ES-I3 (cell line): ENCODE measurements at regions not wholly inside any gene's neighbourhood (a gene's known extent, or its start where the extent isn't known, plus 50 kb on each side); places are given as distances from the start of the nearest gene placed in this dataset.
"Not testable (repeated sequence)": the region's sequence is repeated elsewhere in the genome, so short reads cannot be mapped to it uniquely, and the experiment has no call there.

Source experiments
- H3K36me3 ChIP-seq: 2 replicates; pipeline ENCODE4 v1.6.1; 2013; ENCODE audit warnings: mild to moderate bottlenecking, low read length, control low read depth, moderate library complexity; ENCODE audit not compliant: insufficient read depth
- H3K4me1 ChIP-seq: 2 replicates; pipeline ENCODE4 v1.6.1; 2013; ENCODE audit warnings: mild to moderate bottlenecking, control low read depth, low read length; ENCODE audit not compliant: insufficient read depth
- H3K9ac ChIP-seq: 2 replicates; pipeline ENCODE4 v1.6.1; 2013; ENCODE audit warnings: low read depth, mild to moderate bottlenecking, low read length, moderate library complexity
- H3K9me3 ChIP-seq: 2 replicates; pipeline ENCODE4 v1.6.1; 2013; ENCODE audit warnings: mild to moderate bottlenecking, low read length, moderate library complexity; ENCODE audit not compliant: control insufficient read depth, insufficient read depth

DNA sequence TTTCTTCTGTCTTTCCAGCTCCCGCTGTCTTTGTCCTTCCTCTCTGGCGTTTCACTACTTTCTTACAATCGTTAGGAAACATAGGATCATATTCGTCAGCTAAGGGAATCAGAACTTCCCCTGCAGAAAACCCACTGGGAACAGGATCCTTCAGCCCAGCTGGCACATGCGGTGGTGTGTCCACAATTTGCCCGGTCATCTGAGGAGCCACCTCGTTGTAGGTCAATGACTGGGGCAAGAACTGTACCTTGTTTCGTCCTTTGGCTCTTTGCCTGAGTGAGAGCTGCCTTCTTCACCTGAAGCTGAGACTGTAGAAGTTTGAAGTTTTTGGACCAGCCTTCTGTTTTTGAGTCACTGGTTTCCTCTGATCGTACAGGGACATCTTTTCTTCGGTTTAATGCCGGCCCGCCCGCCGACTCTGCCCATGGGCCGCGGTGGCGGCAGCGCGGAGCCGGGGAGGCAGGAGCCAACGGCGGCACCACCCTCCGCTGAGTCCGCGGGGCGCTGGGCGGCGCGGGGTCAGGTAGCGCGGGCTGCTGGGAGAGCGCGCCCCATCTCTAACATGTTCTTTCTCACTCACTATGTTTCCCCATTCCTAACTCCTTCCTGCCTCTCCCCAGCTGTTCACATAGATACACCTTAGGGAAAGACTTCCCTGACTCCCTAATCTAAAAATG is 214.1 kb upstream of the NANOGP8 start:
- Histone ChIP-seq H3K9me3 (no peaks in the 10 kb centered on the region), H3K4me1 (no peaks in the 10 kb centered on the region), H3K9ac (no peak overlapping the region), H3K36me3 (no peaks in the 10 kb centered on the region)

- Histone ChIP-seq H3K9ac (no peak overlapping the region), H3K9me3 (no peaks in the 10 kb centered on the region), H3K36me3 (no peaks in the 10 kb centered on the region), H3K4me1 (peaks cover 2% of the 10 kb centered on the region; the same call in 1 of the 2 replicates)
Observed at GRCh38 chr15:35298509-35298908, 213.4 kb upstream of the NANOGP8 start.

DNA sequence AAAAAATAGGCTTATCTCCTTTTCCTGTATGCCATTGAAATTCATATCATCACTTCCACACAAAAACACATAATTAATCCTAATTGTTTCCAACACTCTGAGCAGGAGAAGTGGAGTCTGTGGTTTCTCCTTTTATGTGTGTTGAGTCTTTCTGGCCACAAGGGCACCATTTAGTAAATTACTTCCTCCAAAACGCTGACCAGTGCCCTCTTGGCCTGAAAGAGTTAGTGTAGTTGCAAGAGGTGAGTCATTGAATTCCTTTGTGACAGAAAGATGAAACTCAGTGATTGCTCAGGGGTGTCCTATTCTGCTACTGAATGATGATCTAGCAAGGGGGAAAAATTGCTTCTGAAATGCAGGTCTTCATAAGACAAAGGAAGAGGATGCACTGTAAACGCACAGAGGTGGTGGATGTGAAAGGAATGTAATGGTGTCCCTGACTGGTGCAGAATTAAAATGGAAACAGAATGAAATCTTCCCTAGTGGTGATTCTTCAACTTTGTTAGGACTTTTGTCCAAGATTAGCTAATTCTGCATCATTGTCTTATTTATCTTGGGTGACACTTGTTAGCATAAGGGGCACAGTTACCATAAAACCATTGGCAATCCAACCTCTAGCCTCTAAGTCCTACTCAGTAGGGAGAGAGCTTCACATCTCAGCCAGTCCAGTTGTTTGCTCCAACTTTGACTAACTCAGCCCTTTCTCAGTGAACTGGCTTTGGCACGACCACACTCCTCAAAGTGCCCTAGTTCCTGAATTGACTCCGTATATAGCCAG is 208.4 kb upstream of the NANOGP8 start:
- Histone ChIP-seq H3K9me3 (no peaks in the 10 kb centered on the region), H3K4me1 (peaks cover 15% of the 10 kb centered on the region; the same call in 1 of the 2 replicates), H3K9ac (no peak overlapping the region), H3K36me3 (no peaks in the 10 kb centered on the region)

DNA sequence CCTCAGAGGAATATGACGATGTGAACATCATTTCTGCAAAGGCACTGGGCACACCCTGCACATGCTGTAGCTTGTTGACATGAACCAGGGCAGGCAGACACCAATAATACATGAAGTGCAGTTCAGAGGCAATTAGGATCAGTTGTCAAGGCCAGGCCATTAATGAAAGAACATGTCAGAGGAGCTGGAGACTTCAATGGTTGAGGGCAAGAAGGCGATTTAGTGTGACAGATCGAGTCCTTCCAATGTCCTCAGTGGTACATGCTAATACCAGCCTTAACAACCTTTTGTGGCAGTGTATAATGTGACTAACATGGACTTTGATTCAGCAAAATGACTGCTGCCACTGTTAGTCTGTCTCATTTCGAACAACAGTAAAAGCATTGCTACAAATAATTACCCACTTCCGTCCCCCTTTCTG is 205.2 kb upstream of the NANOGP8 start:
- H3K4me1 ChIP-seq: peaks cover 16% of the 10 kb centered on the region; the same call in 1 of the 2 replicates

DNA sequence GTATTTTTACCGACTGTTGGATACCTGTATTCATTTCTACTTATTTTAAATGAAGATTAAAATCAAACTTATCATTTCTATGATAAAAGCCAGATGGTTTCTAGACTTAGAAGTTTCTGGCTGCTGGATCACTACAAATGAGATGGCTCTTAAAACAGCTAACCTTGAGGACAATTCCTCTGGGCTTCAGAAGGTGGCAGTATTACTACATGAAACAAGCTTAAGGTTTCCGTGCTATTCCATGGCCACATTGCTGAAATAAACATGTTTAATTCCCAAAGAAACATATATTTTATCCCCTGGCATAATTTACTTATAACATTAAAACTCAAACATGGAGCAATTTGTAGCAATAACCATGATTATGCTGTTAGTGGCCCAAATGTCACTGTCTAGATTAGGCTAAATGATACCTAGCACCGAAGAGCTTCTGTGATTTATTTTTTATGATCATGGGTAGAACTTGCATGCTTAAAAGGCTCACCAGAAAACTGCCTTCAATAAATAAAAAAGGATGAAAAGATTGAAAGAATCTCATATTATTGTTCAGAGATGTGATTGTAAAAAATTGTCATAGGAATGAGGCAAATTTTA is 204.0 kb upstream of the NANOGP8 start:
- H3K9me3 ChIP-seq: no peaks in the 10 kb centered on the region
- H3K9ac ChIP-seq: no peak overlapping the region
- H3K36me3 ChIP-seq: no peaks in the 10 kb centered on the region
- H3K4me1 ChIP-seq: peaks cover 16% of the 10 kb centered on the region; the same call in 1 of the 2 replicates

More for the DNA sequence above, 205.2 kb upstream of the NANOGP8 start:
- Histone ChIP-seq H3K9me3 (no peaks in the 10 kb centered on the region), H3K9ac (no peak overlapping the region), H3K36me3 (no peaks in the 10 kb centered on the region)

DNA sequence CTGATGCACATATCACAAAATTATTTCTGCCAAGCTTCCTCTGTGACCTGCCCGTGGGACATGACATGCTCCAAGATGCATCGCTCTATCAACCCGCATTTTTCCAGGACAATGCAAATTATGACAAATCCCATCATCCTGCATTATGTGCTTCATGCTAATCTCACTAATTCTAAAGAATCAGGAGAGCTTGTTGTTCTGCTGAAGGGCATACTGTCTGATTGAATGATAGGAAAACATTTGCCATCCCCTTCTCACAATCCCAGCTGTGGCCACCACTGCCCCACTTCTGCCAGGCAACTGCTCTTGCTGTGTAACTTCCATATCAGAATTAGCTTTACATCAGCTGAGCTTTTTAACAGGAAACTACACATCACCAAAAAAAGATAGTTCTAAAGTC is 203.5 kb upstream of the NANOGP8 start:
- Histone ChIP-seq H3K9me3 (no peaks in the 10 kb centered on the region), H3K4me1 (peaks cover 14% of the 10 kb centered on the region; the same call in 1 of the 2 replicates), H3K36me3 (no peaks in the 10 kb centered on the region), H3K9ac (no peak overlapping the region; the same call in 1 of the 2 replicates)

DNA sequence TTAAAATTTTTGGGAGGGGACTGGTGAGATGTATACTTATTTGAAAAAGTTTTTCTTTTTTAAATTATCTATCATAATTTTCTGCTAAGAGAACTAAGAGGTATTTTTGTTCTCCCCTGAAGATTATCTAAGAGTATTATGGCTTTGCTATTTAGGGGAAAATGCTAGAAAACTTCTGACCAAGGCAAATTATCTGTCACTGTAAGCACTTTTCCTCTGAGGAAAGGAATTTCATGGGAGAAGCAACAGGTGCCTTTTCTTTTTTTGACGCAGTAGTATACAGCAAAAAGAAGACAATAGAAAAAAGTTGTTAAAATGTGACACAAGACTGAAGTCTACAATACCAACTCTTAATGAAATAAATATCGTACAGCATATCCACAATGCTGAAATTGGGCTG is 201.6 kb upstream of the NANOGP8 start:
- H3K36me3 ChIP-seq: no peaks in the 10 kb centered on the region
- H3K9me3 ChIP-seq: no peaks in the 10 kb centered on the region
- no peak overlapping the region for H3K9ac ChIP-seq
- peaks cover 12% of the 10 kb centered on the region; the same call in 1 of the 2 replicates for H3K4me1 ChIP-seq

DNA sequence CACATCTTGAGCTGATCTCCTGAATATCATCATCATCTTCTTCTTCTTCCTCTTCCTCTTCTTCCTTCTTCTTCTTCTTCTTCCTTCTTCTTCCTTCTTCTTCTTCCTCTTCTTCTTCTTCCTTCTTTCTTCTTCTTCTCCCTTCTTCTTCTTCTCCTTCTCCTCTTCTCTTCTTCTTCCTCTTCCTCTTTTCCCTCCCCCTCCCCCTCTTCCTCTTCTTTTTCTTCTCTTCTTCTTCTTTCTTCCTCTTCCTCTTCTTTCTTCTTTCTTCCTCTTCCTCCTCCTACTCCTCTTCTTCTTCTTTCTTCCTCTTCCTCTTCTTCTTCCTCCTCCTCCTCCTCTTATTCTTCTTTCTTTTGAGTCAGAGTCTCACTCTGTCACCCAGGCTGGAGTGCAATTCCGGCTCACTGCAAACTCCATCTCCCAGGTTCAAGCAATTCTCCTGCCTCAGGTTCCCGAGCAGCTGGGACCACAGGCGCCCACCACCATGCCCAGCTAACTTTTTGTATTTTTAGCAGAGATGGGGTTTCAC is 197.9 kb upstream of the NANOGP8 start:
- H3K9ac ChIP-seq: no peak overlapping the region
- H3K4me1 ChIP-seq: no peaks in the 10 kb centered on the region; the same call in 1 of the 2 replicates
- no peaks in the 10 kb centered on the region for H3K36me3 ChIP-seq
- peaks cover 16% of the 10 kb centered on the region for H3K9me3 ChIP-seq

GRCh38 chr15:35281515-35281914 is 196.4 kb upstream of the NANOGP8 start:
- no peaks in the 10 kb centered on the region for H3K4me1 ChIP-seq
- no peak overlapping the region for H3K9ac ChIP-seq
- peaks cover 23% of the 10 kb centered on the region for H3K9me3 ChIP-seq
- H3K36me3 ChIP-seq: no peaks in the 10 kb centered on the region

- Histone ChIP-seq H3K9me3 (peaks cover 23% of the 10 kb centered on the region), H3K9ac (no peak overlapping the region), H3K4me1 (no peaks in the 10 kb centered on the region), H3K36me3 (no peaks in the 10 kb centered on the region)
Observed at GRCh38 chr15:35279811-35280210, 194.7 kb upstream of the NANOGP8 start.

GRCh38 chr15:35271371-35272043 is 186.4 kb upstream of the NANOGP8 start:
- no peaks in the 10 kb centered on the region for H3K36me3 ChIP-seq

GRCh38 chr15:35260941-35261340 is 175.8 kb upstream of the NANOGP8 start:
- no peak overlapping the region for H3K9ac ChIP-seq

More at GRCh38 chr15:35271371-35272043, 186.4 kb upstream of the NANOGP8 start:
- Histone ChIP-seq H3K9ac (no peak overlapping the region), H3K9me3 (peaks cover 5% of the 10 kb centered on the region), H3K4me1 (peaks cover 3% of the 10 kb centered on the region; the same call in 1 of the 2 replicates)

GRCh38 chr15:35260274-35260673 is 175.2 kb upstream of the NANOGP8 start:
- not testable (repeated sequence) for H3K9me3 ChIP-seq, H3K9ac ChIP-seq, H3K36me3 ChIP-seq
- H3K4me1 ChIP-seq: peaks cover 18% of the 10 kb centered on the region; the same call in 1 of the 2 replicates

More at GRCh38 chr15:35260941-35261340, 175.8 kb upstream of the NANOGP8 start:
- Histone ChIP-seq H3K4me1 (peaks cover 18% of the 10 kb centered on the region; the same call in 1 of the 2 replicates), H3K36me3 (no peaks in the 10 kb centered on the region), H3K9me3 (no peaks in the 10 kb centered on the region)

- Histone ChIP-seq H3K4me1 (peaks cover 38% of the 10 kb centered on the region), H3K9me3 (no peaks in the 10 kb centered on the region), H3K9ac (no peak overlapping the region), H3K36me3 (no peaks in the 10 kb centered on the region)
Observed at GRCh38 chr15:35256551-35256950, 171.5 kb upstream of the NANOGP8 start.
